Nephron progenitor cell (in vitro differentiated cells): ENCODE measurements at regions not wholly inside any gene's neighbourhood (a gene's known extent, or its start where the extent isn't known, plus 50 kb on each side); places are given as distances from the start of the nearest gene placed in this dataset.
A peak's percentile ranks its signal among the peaks of the same experiment; 100 is the strongest.

Experiments used
- DNase-seq: peaks from one replicate; pipeline ENCODE4 v3.0.0; 2021
- H3K27ac Mint-ChIP-seq: 2 replicates; pipeline ENCODE4 v1.8.0; 2021; ENCODE audit warnings: mild to moderate bottlenecking, moderate library complexity, mixed read lengths
- H3K27me3 Mint-ChIP-seq: 2 replicates; pipeline ENCODE4 v1.8.0; 2021; ENCODE audit warnings: mild to moderate bottlenecking, low read depth, mixed read lengths; ENCODE audit not compliant: poor library complexity
- H3K36me3 Mint-ChIP-seq: 2 replicates; pipeline ENCODE4 v1.8.0; 2021; ENCODE audit warnings: low read depth, mixed read lengths
- H3K4me1 Mint-ChIP-seq: 2 replicates; pipeline ENCODE4 v1.8.0; 2021; ENCODE audit warnings: mixed read lengths
- H3K4me3 Mint-ChIP-seq: 2 replicates; pipeline ENCODE4 v1.8.0; 2021; ENCODE audit warnings: mild to moderate bottlenecking, moderate library complexity, mixed read lengths
- H3K9me3 Mint-ChIP-seq: 2 replicates; pipeline ENCODE4 v1.8.0; 2021; ENCODE audit warnings: mild to moderate bottlenecking, moderate library complexity, mixed read lengths
- CTCF ChIP-seq: fragments of 200-600 bp; sonication (generic); IDR thresholded peaks from 2 replicates; pipeline ENCODE4 v1.5.0; 2021; ENCODE audit warnings: antibody characterized with exemption

- Mint-ChIP-seq H3K9me3 (peaks cover 11% of the 10 kb centered on the region), H3K36me3 (no peaks in the 10 kb centered on the region), H3K4me1 (peaks cover 58% of the 10 kb centered on the region), H3K4me3 (no peak overlapping the region), H3K27ac (no peak overlapping the region), H3K27me3 (no peaks in the 10 kb centered on the region)
- no peak for DNase-seq
- TF ChIP-seq CTCF, result no peak
Measured at GRCh38 chr9:129331493-129331765, 153.4 kb upstream of the IER5L start.

- no peak for DNase-seq
- TF ChIP-seq CTCF, result no peak
- Mint-ChIP-seq H3K27ac (no peak overlapping the region), H3K27me3 (no peaks in the 10 kb centered on the region), H3K36me3 (no peaks in the 10 kb centered on the region), H3K4me3 (no peak overlapping the region), H3K4me1 (peaks cover 54% of the 10 kb centered on the region), H3K9me3 (peaks cover 11% of the 10 kb centered on the region)
Measured at GRCh38 chr9:129330711-129331492, 152.8 kb upstream of the IER5L start.

GRCh38 chr9:129328355-129329042, 150.4 kb upstream of the IER5L start:
- H3K4me3 Mint-ChIP-seq, result no peak overlapping the region
- no peak for TF ChIP-seq CTCF
- H3K36me3 Mint-ChIP-seq, result no peaks in the 10 kb centered on the region
- H3K27me3 Mint-ChIP-seq, result peaks cover 6% of the 10 kb centered on the region
- peaks cover 42% of the 10 kb centered on the region for H3K4me1 Mint-ChIP-seq
- DNase-seq, result no peak
- peaks cover 11% of the 10 kb centered on the region for H3K9me3 Mint-ChIP-seq
- H3K27ac Mint-ChIP-seq, result no peak overlapping the region

GRCh38 chr9:129327552-129328328, 149.7 kb upstream of the IER5L start:
- Mint-ChIP-seq H3K36me3 (no peaks in the 10 kb centered on the region), H3K27ac (no peak overlapping the region), H3K4me3 (no peak overlapping the region), H3K9me3 (peaks cover 11% of the 10 kb centered on the region), H3K4me1 (peaks cover 47% of the 10 kb centered on the region), H3K27me3 (peaks cover 6% of the 10 kb centered on the region)
- TF ChIP-seq CTCF, result no peak
- no peak for DNase-seq

GRCh38 chr9:129326061-129327005, 148.3 kb upstream of the IER5L start:
- DNase-seq, result no peak
- Mint-ChIP-seq H3K4me3 (no peak overlapping the region), H3K4me1 (peaks cover 49% of the 10 kb centered on the region), H3K27me3 (peaks cover 6% of the 10 kb centered on the region), H3K9me3 (peaks cover 10% of the 10 kb centered on the region), H3K27ac (peak overlapping the region; percentile 19), H3K36me3 (no peaks in the 10 kb centered on the region)
- TF ChIP-seq CTCF, result no peak
